ENCODE measurements at regions not wholly inside any gene's neighbourhood (a gene's known extent, or its start where the extent isn't known, plus 50 kb on each side); places are given as distances from the start of the nearest gene placed in this dataset.
"Not testable (repeated sequence)": the region's sequence is repeated elsewhere in the genome, so short reads cannot be mapped to it uniquely, and the experiment has no call there.

- FAIRE-seq (no peak), DNase-seq (ENCODE audit: extremely low spot score, insufficient read length, low read depth) (no peak)
Observed at GRCh38 chr3:10623578-10624275, 118.3 kb upstream of the ATP2B2 start.

GRCh38 chr3:10625323-10625722, 119.9 kb upstream of the ATP2B2 start:
- FAIRE-seq (no peak), DNase-seq (ENCODE audit: extremely low spot score, insufficient read length, low read depth) (no peak)

- FAIRE-seq: no peak
- DNase-seq (ENCODE audit: extremely low spot score, insufficient read length, low read depth): no peak
Observed at GRCh38 chr3:10627884-10628572, 122.6 kb upstream of the ATP2B2 start.

- DNase-seq (ENCODE audit: extremely low spot score, insufficient read length, low read depth) (no peak), FAIRE-seq (no peak)
Observed at GRCh38 chr3:10628891-10629670, 123.7 kb upstream of the ATP2B2 start.

GRCh38 chr3:10629671-10630040, 124.3 kb upstream of the ATP2B2 start:
- DNase-seq (ENCODE audit: extremely low spot score, insufficient read length, low read depth) (no peak), FAIRE-seq (no peak)

GRCh38 chr3:10631224-10631623, 125.8 kb upstream of the ATP2B2 start:
- no peak for DNase-seq (ENCODE audit: extremely low spot score, insufficient read length, low read depth)
- no peak for FAIRE-seq

GRCh38 chr3:10632125-10632524, 126.7 kb upstream of the ATP2B2 start:
- DNase-seq (ENCODE audit: extremely low spot score, insufficient read length, low read depth) (no peak), FAIRE-seq (no peak)

GRCh38 chr3:10632741-10633140, 127.4 kb upstream of the ATP2B2 start:
- DNase-seq (ENCODE audit: extremely low spot score, insufficient read length, low read depth): no peak
- no peak for FAIRE-seq

- FAIRE-seq: no peak
- DNase-seq (ENCODE audit: extremely low spot score, insufficient read length, low read depth): no peak
Observed at GRCh38 chr3:10635446-10636076, 130.2 kb upstream of the ATP2B2 start.

GRCh38 chr3:10637342-10637741, 132.0 kb upstream of the ATP2B2 start:
- FAIRE-seq: no peak
- no peak for DNase-seq (ENCODE audit: extremely low spot score, insufficient read length, low read depth)

GRCh38 chr3:10638466-10638865, 133.1 kb upstream of the ATP2B2 start:
- no peak for DNase-seq (ENCODE audit: extremely low spot score, insufficient read length, low read depth)
- no peak for FAIRE-seq

GRCh38 chr3:10641760-10642159, 136.4 kb upstream of the ATP2B2 start:
- FAIRE-seq (no peak), DNase-seq (ENCODE audit: extremely low spot score, insufficient read length, low read depth) (no peak)

- DNase-seq (ENCODE audit: extremely low spot score, insufficient read length, low read depth) (no peak), FAIRE-seq (no peak)
Observed at GRCh38 chr3:10644189-10644588, 138.8 kb upstream of the ATP2B2 start.

- FAIRE-seq: no peak
- DNase-seq (ENCODE audit: extremely low spot score, insufficient read length, low read depth): no peak
Observed at GRCh38 chr3:10645800-10646199, 140.4 kb upstream of the ATP2B2 start.

- no peak for DNase-seq (ENCODE audit: extremely low spot score, insufficient read length, low read depth)
- no peak for FAIRE-seq
Observed at GRCh38 chr3:10646531-10647335, 141.3 kb upstream of the ATP2B2 start.

- FAIRE-seq (no peak), DNase-seq (ENCODE audit: extremely low spot score, insufficient read length, low read depth) (no peak)
Observed at GRCh38 chr3:10647376-10647775, 142.0 kb upstream of the ATP2B2 start.

GRCh38 chr3:10648181-10648580, 142.8 kb upstream of the ATP2B2 start:
- FAIRE-seq (no peak), DNase-seq (ENCODE audit: extremely low spot score, insufficient read length, low read depth) (no peak)

GRCh38 chr3:10649463-10649862, 144.1 kb upstream of the ATP2B2 start:
- FAIRE-seq; DNase-seq (ENCODE audit: extremely low spot score, insufficient read length, low read depth): not testable (repeated sequence)

GRCh38 chr3:10651506-10651905, 146.1 kb upstream of the ATP2B2 start:
- DNase-seq (ENCODE audit: extremely low spot score, insufficient read length, low read depth) (no peak), FAIRE-seq (no peak)

GRCh38 chr3:10653241-10653640, 147.9 kb upstream of the ATP2B2 start:
- DNase-seq (ENCODE audit: extremely low spot score, insufficient read length, low read depth) (no peak), FAIRE-seq (no peak)

Data from GM18507 (cell line).